ENCODE measurements at regions not wholly inside any gene's neighbourhood (a gene's known extent, or its start where the extent isn't known, plus 50 kb on each side); places are given as distances from the start of the nearest gene placed in this dataset.
A peak's percentile ranks its signal among the peaks of the same experiment; 100 is the strongest.

GRCh38 chr11:70574725-70575347 is 176.5 kb downstream of the CTTN start:
- Histone ChIP-seq H3K9me3 (no peaks in the 10 kb centered on the region), H3K36me3 (ENCODE audit: insufficient read depth in 1 of 2, low read depth in 1 of 2) (no peaks in the 10 kb centered on the region), H3K27ac (no peak overlapping the region), H3K4me3 (no peak overlapping the region), H3K27me3 (ENCODE audit: insufficient read depth in 3 of 3, low read length in 2 of 3) (peaks cover 0 to 7% (median 2%) of the 10 kb centered on the region in 3 donors), H3K4me1 (no peaks in the 10 kb centered on the region)
- ATAC-seq (no peak), DNase-seq (peak in 1 of 2 donors; percentile 10)
- intact Hi-C loops (cut with DNase I) = no loop called here
- TF ChIP-seq CTCF (IDR thresholded peaks at IDR 0.05) = no peak
- WGBS, 3 donors = 79 to 80% (median 80%) methylated on average over 12 of the region's 12 CpGs

- H3K27me3 ChIP-seq (ENCODE audit: insufficient read depth in 3 of 3, low read length in 2 of 3) = peaks cover 0 to 7% (median 2%) of the 10 kb centered on the region in 3 donors
- no peaks in the 10 kb centered on the region for H3K4me1 ChIP-seq
- no peak overlapping the region for H3K27ac ChIP-seq
- no peaks in the 10 kb centered on the region for H3K36me3 ChIP-seq (ENCODE audit: insufficient read depth in 1 of 2, low read depth in 1 of 2)
- TF ChIP-seq CTCF (IDR thresholded peaks at IDR 0.05) = no peak
- no peaks in the 10 kb centered on the region for H3K9me3 ChIP-seq
- DNase-seq (peak in 1 of 2 donors; percentile 23), ATAC-seq (no peak)
- intact Hi-C loops (cut with DNase I) = no loop called here
- H3K4me3 ChIP-seq = no peak overlapping the region
- 71 to 79% (median 75%) methylated on average over 12 of the region's 12 CpGs for WGBS, 3 donors
These were observed 177.2 kb downstream of the CTTN start for GRCh38 chr11:70575396-70576060.

- peak in 1 of 2 donors; percentile 27 for DNase-seq
- TF ChIP-seq CTCF (IDR thresholded peaks at IDR 0.05) = no peak
- H3K27me3 ChIP-seq (ENCODE audit: insufficient read depth in 3 of 3, low read length in 2 of 3) = peaks cover 0 to 2% (median 0%) of the 10 kb centered on the region in 3 donors
- H3K27ac ChIP-seq = no peak overlapping the region
- H3K4me3 ChIP-seq = no peak overlapping the region
- no peaks in the 10 kb centered on the region for H3K9me3 ChIP-seq
- intact Hi-C loops (cut with DNase I) = no loop called here
- ATAC-seq = no peak
- WGBS, 3 donors = 81 to 85% (median 82%) methylated on average over 7 of the region's 7 CpGs
- no peaks in the 10 kb centered on the region for H3K4me1 ChIP-seq
- no peaks in the 10 kb centered on the region for H3K36me3 ChIP-seq (ENCODE audit: insufficient read depth in 1 of 2, low read depth in 1 of 2)
These were observed 178.9 kb downstream of the CTTN start for GRCh38 chr11:70577258-70577603.

GRCh38 chr11:70577948-70578347 is 179.6 kb downstream of the CTTN start:
- no peak overlapping the region for H3K4me3 ChIP-seq
- H3K27ac ChIP-seq = no peak overlapping the region
- intact Hi-C loops (cut with DNase I) = no loop called here
- H3K36me3 ChIP-seq (ENCODE audit: insufficient read depth in 1 of 2, low read depth in 1 of 2) = no peaks in the 10 kb centered on the region
- DNase-seq (peak in 1 of 2 donors; percentile 26), ATAC-seq (no peak)
- H3K4me1 ChIP-seq = no peaks in the 10 kb centered on the region
- peaks cover 0 to 2% (median 0%) of the 10 kb centered on the region in 3 donors for H3K27me3 ChIP-seq (ENCODE audit: insufficient read depth in 3 of 3, low read length in 2 of 3)
- H3K9me3 ChIP-seq = no peaks in the 10 kb centered on the region
- 75 to 85% (median 85%) methylated on average over 14 of the region's 14 CpGs for WGBS, 3 donors
- no peak for TF ChIP-seq CTCF (IDR thresholded peaks at IDR 0.05)
